SK-N-SH treated with all-trans-retinoic acid at 6 μM for 48 hours (cell line): ENCODE measurements at regions not wholly inside any gene's neighbourhood (a gene's known extent, or its start where the extent isn't known, plus 50 kb on each side); places are given as distances from the start of the nearest gene placed in this dataset.

Experiments used
- ARNTL ChIP-seq: fragments of 450-650 bp; formaldehyde crosslinking; IDR thresholded peaks from 2 replicates; pipeline ENCODE4 v1.5.0; 2020; ENCODE audit warnings: low read depth, mild to moderate bottlenecking, moderate library complexity, borderline replicate concordance
- CREB5 ChIP-seq: fragments of 250-450 bp; sonication (Bioruptor Pico); IDR thresholded peaks from 2 replicates; pipeline ENCODE4 v1.5.1; 2020; ENCODE audit warnings: low read depth, mild to moderate bottlenecking, moderate library complexity
- ISL1 ChIP-seq: fragments of 250-450 bp; sonication (Bioruptor Pico); IDR thresholded peaks from 2 replicates; pipeline ENCODE4 v2.1.2; 2022; ENCODE audit warnings: mild to moderate bottlenecking, moderate library complexity
- PATZ1 ChIP-seq: fragments of 250-450 bp; sonication (Bioruptor Pico); IDR thresholded peaks from 2 replicates; pipeline ENCODE4 v1.8.0; 2020; ENCODE audit warnings: mild to moderate bottlenecking, moderate library complexity, borderline replicate concordance
- PPARA ChIP-seq: fragments of 250-450 bp; sonication (Bioruptor Pico); IDR thresholded peaks from 2 replicates; pipeline ENCODE4 v1.5.0; 2020; ENCODE audit warnings: mild to moderate bottlenecking, borderline replicate concordance
- RARB ChIP-seq: fragments of 250-450 bp; sonication (Bioruptor Pico); IDR thresholded peaks from 2 replicates; pipeline ENCODE4 v1.8.0; 2021; ENCODE audit warnings: mild to moderate bottlenecking, moderate library complexity
- SNAI2 ChIP-seq: fragments of 250-450 bp; sonication (Bioruptor Pico); IDR thresholded peaks from 2 replicates; pipeline ENCODE4 v1.5.0; 2020; ENCODE audit warnings: mild to moderate bottlenecking, moderate library complexity
- TCF4 ChIP-seq: fragments of 250-450 bp; sonication (Bioruptor Pico); IDR thresholded peaks from 2 replicates; pipeline ENCODE4 v1.8.0; 2021; ENCODE audit warnings: mild to moderate bottlenecking, moderate library complexity, borderline replicate concordance
- ZC3H10 ChIP-seq: fragments of 250-450 bp; sonication (Bioruptor Pico); IDR thresholded peaks from 2 replicates; pipeline ENCODE4 v1.5.1; 2021; ENCODE audit warnings: mild to moderate bottlenecking, moderate library complexity
- ZNF70 ChIP-seq: fragments of 450-650 bp; formaldehyde crosslinking; IDR thresholded peaks from 2 replicates; pipeline ENCODE4 v1.5.0; 2020; ENCODE audit warnings: mild to moderate bottlenecking, moderate library complexity
- ZNF8 ChIP-seq: fragments of 450-650 bp; formaldehyde crosslinking; IDR thresholded peaks from 2 replicates; pipeline ENCODE4 v1.5.0; 2020; ENCODE audit warnings: mild to moderate bottlenecking, moderate library complexity

GRCh38 chr16:86327321-86327720, 183.0 kb upstream of the FOXF1 start:
- TF ChIP-seq CREB5 (CRISPR knock-in tag) (no peak), ARNTL (CRISPR knock-in tag) (no peak), RARB (CRISPR knock-in tag) (no peak), PPARA (CRISPR knock-in tag) (no peak), PATZ1 (CRISPR knock-in tag) (no peak), ZNF8 (CRISPR knock-in tag) (no peak), ISL1 (CRISPR knock-in tag) (no peak), TCF4 (CRISPR knock-in tag) (no peak), SNAI2 (no peak), ZNF70 (no peak), ZC3H10 (CRISPR knock-in tag) (no peak)
